ENCODE measurements at regions not wholly inside any gene's neighbourhood (a gene's known extent, or its start where the extent isn't known, plus 50 kb on each side); places are given as distances from the start of the nearest gene placed in this dataset.

GRCh38 chr5:68953875-68954617, 139.8 kb upstream of the SLC30A5 start:
- H3K4me3 Mint-ChIP-seq: no peak overlapping the region
- POLR2A ChIA-PET: no interaction called here
- DNase-seq (no peak), ATAC-seq (ENCODE audit: poor library complexity) (no peak)
- H3K4me1 Mint-ChIP-seq (ENCODE audit: low read depth): no peaks in the 10 kb centered on the region
- no peak overlapping the region for H3K27ac Mint-ChIP-seq
- TF ChIP-seq CTCF (IDR thresholded peaks at IDR 0.05): no peak
- Histone ChIP-seq H3K27ac (ENCODE audit: low read depth in 1 of 2, low read length in 2 of 2) (no peak overlapping the region), H3K9me3 (ENCODE audit: control insufficient read depth in 1 of 2, insufficient read depth in 1 of 2, low read length in 2 of 2) (no peaks in the 10 kb centered on the region), H3K4me3 (ENCODE audit: low read length) (no peak overlapping the region), H3K27me3 (ENCODE audit: control insufficient read depth in 1 of 2, insufficient read depth in 2 of 2, low read length in 2 of 2) (no peaks in the 10 kb centered on the region), H3K4me1 (ENCODE audit: insufficient read depth, low read length) (no peaks in the 10 kb centered on the region), H3K36me3 (ENCODE audit: insufficient read depth, low read length) (no peaks in the 10 kb centered on the region)
- CTCF ChIA-PET: no interaction called here
- intact Hi-C loops (cut with DNase I, micrococcal nuclease): no loop called here
- no peaks in the 10 kb centered on the region for H3K36me3 Mint-ChIP-seq (ENCODE audit: low read depth)
- no peaks in the 10 kb centered on the region for H3K9me3 Mint-ChIP-seq
- H3K27me3 Mint-ChIP-seq: no peaks in the 10 kb centered on the region

- no peak overlapping the region for H3K4me3 Mint-ChIP-seq
- H3K27ac ChIP-seq (ENCODE audit: low read depth in 1 of 2, low read length in 2 of 2): no peak overlapping the region
- no peaks in the 10 kb centered on the region for H3K9me3 Mint-ChIP-seq
- H3K4me3 ChIP-seq (ENCODE audit: low read length): no peak overlapping the region
- H3K27me3 Mint-ChIP-seq: no peaks in the 10 kb centered on the region
- no peaks in the 10 kb centered on the region for H3K36me3 ChIP-seq (ENCODE audit: insufficient read depth, low read length)
- DNase-seq: no peak
- H3K4me1 ChIP-seq (ENCODE audit: insufficient read depth, low read length): no peaks in the 10 kb centered on the region
- no peaks in the 10 kb centered on the region for H3K36me3 Mint-ChIP-seq (ENCODE audit: low read depth)
- CTCF ChIA-PET: no interaction called here
- no peaks in the 10 kb centered on the region for H3K27me3 ChIP-seq (ENCODE audit: control insufficient read depth in 1 of 2, insufficient read depth in 2 of 2, low read length in 2 of 2)
- intact Hi-C loops (cut with DNase I, micrococcal nuclease): no loop called here
- H3K4me1 Mint-ChIP-seq (ENCODE audit: low read depth): no peaks in the 10 kb centered on the region
- POLR2A ChIA-PET: no interaction called here
- H3K27ac Mint-ChIP-seq: no peak overlapping the region
- no peak for TF ChIP-seq CTCF (IDR thresholded peaks at IDR 0.05)
- H3K9me3 ChIP-seq (ENCODE audit: control insufficient read depth in 1 of 2, insufficient read depth in 1 of 2, low read length in 2 of 2): no peaks in the 10 kb centered on the region
- no peak for ATAC-seq (ENCODE audit: poor library complexity)
Measured at GRCh38 chr5:68954618-68954910, 139.2 kb upstream of the SLC30A5 start.

DNA sequence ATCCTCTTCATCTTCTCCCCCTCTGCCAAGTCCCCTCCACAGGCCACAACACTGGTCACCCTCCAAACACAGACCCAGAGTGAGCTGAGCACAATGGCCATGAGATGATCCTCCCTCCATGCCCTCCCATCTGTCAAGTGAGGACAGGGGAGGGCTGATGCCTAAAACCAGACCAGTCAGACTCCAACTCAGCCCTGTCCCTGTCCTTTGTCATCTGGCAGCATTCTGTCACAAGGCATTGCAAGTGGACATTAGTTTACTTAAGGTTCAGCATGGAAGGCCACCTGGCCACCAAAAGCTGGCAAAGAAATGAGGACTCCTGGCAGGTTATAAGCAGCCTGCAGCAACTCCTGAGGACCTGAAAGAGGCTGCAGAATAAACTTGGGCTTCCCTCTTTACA, 136.2 kb upstream of the SLC30A5 start:
- no peaks in the 10 kb centered on the region for H3K27me3 ChIP-seq (ENCODE audit: control insufficient read depth in 1 of 2, insufficient read depth in 2 of 2, low read length in 2 of 2)
- ATAC-seq (ENCODE audit: poor library complexity): no peak
- POLR2A ChIA-PET: no interaction called here

More for the DNA sequence above, 136.2 kb upstream of the SLC30A5 start:
- no peaks in the 10 kb centered on the region for H3K36me3 ChIP-seq (ENCODE audit: insufficient read depth, low read length)
- H3K4me3 Mint-ChIP-seq: no peak overlapping the region
- H3K9me3 Mint-ChIP-seq: no peaks in the 10 kb centered on the region
- intact Hi-C loops (cut with DNase I, micrococcal nuclease): no loop called here
- H3K4me1 Mint-ChIP-seq (ENCODE audit: low read depth): no peaks in the 10 kb centered on the region
- DNase-seq: no peak
- no peak for TF ChIP-seq CTCF (IDR thresholded peaks at IDR 0.05)
- no peaks in the 10 kb centered on the region for H3K9me3 ChIP-seq (ENCODE audit: control insufficient read depth in 1 of 2, insufficient read depth in 1 of 2, low read length in 2 of 2)
- H3K27ac ChIP-seq (ENCODE audit: low read depth in 1 of 2, low read length in 2 of 2): no peak overlapping the region
- H3K4me1 ChIP-seq (ENCODE audit: insufficient read depth, low read length): no peaks in the 10 kb centered on the region
- H3K27me3 Mint-ChIP-seq: no peaks in the 10 kb centered on the region
- H3K36me3 Mint-ChIP-seq (ENCODE audit: low read depth): no peaks in the 10 kb centered on the region
- CTCF ChIA-PET: no interaction called here
- no peak overlapping the region for H3K4me3 ChIP-seq (ENCODE audit: low read length)
- no peak overlapping the region for H3K27ac Mint-ChIP-seq

Measured in CD4-positive, alpha-beta T cell (primary cell).